HEK293 (cell line): ENCODE measurements at regions not wholly inside any gene's neighbourhood (a gene's known extent, or its start where the extent isn't known, plus 50 kb on each side); places are given as distances from the start of the nearest gene placed in this dataset.

Experiments
- CTCF ChIP-seq: fragments of 450-650 bp; formaldehyde crosslinking; IDR thresholded peaks from 2 replicates; pipeline ENCODE4 v1.5.1; 2016; ENCODE audit warnings: missing biosample characterization, missing genetic modification characterization
- PATZ1 ChIP-seq: fragments of 450-650 bp; formaldehyde crosslinking; IDR thresholded peaks from 2 replicates; pipeline ENCODE4 v1.5.1; 2016; ENCODE audit warnings: missing biosample characterization, missing genetic modification characterization
- YY1 ChIP-seq: fragments of 450-650 bp; formaldehyde crosslinking; IDR thresholded peaks from 2 replicates; pipeline ENCODE4 v1.5.1; 2018; ENCODE audit warnings: missing biosample characterization, missing genetic modification characterization
- ZBTB10 ChIP-seq: fragments of 450-650 bp; formaldehyde crosslinking; IDR thresholded peaks from 2 replicates; pipeline ENCODE4 v1.5.1; 2016; ENCODE audit warnings: missing biosample characterization, missing genetic modification characterization
- ZEB2 ChIP-seq: fragments of 450-650 bp; formaldehyde crosslinking; IDR thresholded peaks from 2 replicates; pipeline ENCODE4 v1.5.1; 2016; ENCODE audit warnings: missing biosample characterization, missing genetic modification characterization
- ZNF362 ChIP-seq: fragments of 450-650 bp; formaldehyde crosslinking; IDR thresholded peaks from 2 replicates; pipeline ENCODE4 v1.5.1; 2016; ENCODE audit warnings: missing biosample characterization, missing genetic modification characterization
- ZNF704 ChIP-seq: fragments of 450-650 bp; formaldehyde crosslinking; IDR thresholded peaks from 2 replicates; pipeline ENCODE4 v1.5.1; 2016; ENCODE audit warnings: missing biosample characterization, missing genetic modification characterization
- ZNF785 ChIP-seq: fragments of 450-650 bp; formaldehyde crosslinking; IDR thresholded peaks from 2 replicates; pipeline ENCODE4 v1.5.1; 2016; ENCODE audit warnings: missing biosample characterization, missing genetic modification characterization

- no peak for TF ChIP-seq ZBTB10
- no peak for TF ChIP-seq ZEB2
- no peak for TF ChIP-seq YY1
- TF ChIP-seq ZNF704 (tag by site-specific recombination): no peak
- no peak for TF ChIP-seq PATZ1
- TF ChIP-seq CTCF (tag by site-specific recombination): no peak
- no peak for TF ChIP-seq ZNF362 (tag by site-specific recombination)
- TF ChIP-seq ZNF785 (tag by site-specific recombination): no peak
Measured at GRCh38 chr6:139881728-139882211, 507.3 kb upstream of the CITED2 start.
